Trophoblast cell (in vitro differentiated cells and primary cell): ENCODE measurements at regions not wholly inside any gene's neighbourhood (a gene's known extent, or its start where the extent isn't known, plus 50 kb on each side); places are given as distances from the start of the nearest gene placed in this dataset.
"Not testable (repeated sequence)": the region's sequence is repeated elsewhere in the genome, so short reads cannot be mapped to it uniquely, and the experiment has no call there.

Experiments
- DNase-seq, 2 donors: peaks; one replicate each; pipeline ENCODE4 v3.0.0-alpha.2; 2016
- H2AFZ ChIP-seq: 2 replicates; pipeline ENCODE4 v1.6.1; 2013; ENCODE audit warnings: low read length, moderate library complexity, mild to moderate bottlenecking; ENCODE audit not compliant: insufficient read depth, poor library complexity
- H2AK5ac ChIP-seq: 2 replicates; pipeline ENCODE4 v1.6.1; 2013; ENCODE audit warnings: mild to moderate bottlenecking, low read length
- H2BK120ac ChIP-seq: 2 replicates; pipeline ENCODE4 v1.6.1; 2013; ENCODE audit warnings: low read length, mild to moderate bottlenecking, moderate library complexity; ENCODE audit not compliant: insufficient read depth, poor library complexity
- H2BK12ac ChIP-seq: 2 replicates; pipeline ENCODE4 v1.6.1; 2013; ENCODE audit warnings: mild to moderate bottlenecking, low read length, moderate library complexity
- H2BK5ac ChIP-seq: 2 replicates; pipeline ENCODE4 v1.6.1; 2013; ENCODE audit warnings: low read length, low read depth, moderate library complexity, mild to moderate bottlenecking; ENCODE audit not compliant: poor library complexity
- H3K14ac ChIP-seq: 2 replicates; pipeline ENCODE4 v1.6.1; 2013; ENCODE audit warnings: mild to moderate bottlenecking, low read length
- H3K18ac ChIP-seq: 2 replicates; pipeline ENCODE4 v1.6.1; 2013; ENCODE audit warnings: mild to moderate bottlenecking, low read length
- H3K23ac ChIP-seq: 2 replicates; pipeline ENCODE4 v1.6.1; 2013; ENCODE audit warnings: low read length
- H3K27ac ChIP-seq: 2 replicates; pipeline ENCODE4 v1.5.1; 2013; ENCODE audit warnings: low read depth, mild to moderate bottlenecking, inconsistent platforms, low read length, moderate library complexity
- H3K27me3 ChIP-seq: 2 replicates; pipeline ENCODE4 v1.6.1; 2013; ENCODE audit warnings: inconsistent platforms, mild to moderate bottlenecking, low read length, moderate library complexity; ENCODE audit not compliant: insufficient read depth
- H3K36me3 ChIP-seq, 2 experiments: 1 replicate in 1 of 2; 2 replicates in 1 of 2; pipeline ENCODE4 v1.6.1; 2013; ENCODE audit warnings: low read length in 2 of 2, mild to moderate bottlenecking in 2 of 2, moderate library complexity in 1 of 2; ENCODE audit not compliant: insufficient read depth in 2 of 2, control insufficient read depth in 1 of 2
- H3K4ac ChIP-seq: 2 replicates; pipeline ENCODE4 v1.6.1; 2013; ENCODE audit warnings: low read depth, mild to moderate bottlenecking, low read length, moderate library complexity
- H3K4me1 ChIP-seq, 2 experiments: 1 replicate in 1 of 2; 2 replicates in 1 of 2; pipeline ENCODE4 v1.6.1; 2013; ENCODE audit warnings: low read length in 2 of 2, mild to moderate bottlenecking in 2 of 2, moderate library complexity in 1 of 2; ENCODE audit not compliant: insufficient read depth in 2 of 2, control insufficient read depth in 1 of 2
- H3K4me2 ChIP-seq: 2 replicates; pipeline ENCODE4 v1.6.1; 2013; ENCODE audit warnings: inconsistent platforms, mild to moderate bottlenecking, low read length, moderate library complexity
- H3K4me3 ChIP-seq: 2 replicates; pipeline ENCODE4 v1.5.1; 2013; ENCODE audit warnings: mild to moderate bottlenecking, low read depth, low read length, inconsistent platforms
- H3K79me1 ChIP-seq: one replicate; pipeline ENCODE4 v1.6.1; 2013; ENCODE audit warnings: low read length
- H3K79me2 ChIP-seq: 2 replicates; pipeline ENCODE4 v1.6.1; 2013; ENCODE audit warnings: low read length, mild to moderate bottlenecking; ENCODE audit not compliant: control insufficient read depth, insufficient read depth, poor library complexity
- H3K9ac ChIP-seq: 2 replicates; pipeline ENCODE4 v1.6.1; 2013; ENCODE audit warnings: mild to moderate bottlenecking, low read length
- H3K9me3 ChIP-seq: 2 replicates; pipeline ENCODE4 v1.6.1; 2013; ENCODE audit warnings: low read depth, mild to moderate bottlenecking, control low read depth, inconsistent platforms, low read length; ENCODE audit not compliant: insufficient read depth
- H4K12ac ChIP-seq: 2 replicates; pipeline ENCODE4 v1.6.1; 2013; ENCODE audit warnings: low read depth, mild to moderate bottlenecking, low read length, moderate library complexity
- H4K8ac ChIP-seq: 2 replicates; pipeline ENCODE4 v1.6.1; 2013; ENCODE audit warnings: low read depth, mild to moderate bottlenecking, low read length, moderate library complexity
- H4K91ac ChIP-seq: one replicate; pipeline ENCODE4 v1.6.1; 2013; ENCODE audit warnings: low read depth, mild to moderate bottlenecking, low read length, moderate library complexity
- WGBS: extraction: QIAGEN DNeasy Blood & Tissue Kit; methylation state at CpG from one replicate; pipeline ENCODE4 v1.1.7; 2013; ENCODE audit warnings: missing lambda C conversion rate; ENCODE audit not compliant: insufficient read length, insufficient coverage; ENCODE audit errors: extremely low coverage; 5-methylcytosine and 5-hydroxymethylcytosine counted together

- DNase-seq = no peak
- Histone ChIP-seq H3K4me1 (no peaks in the 10 kb centered on the region), H3K23ac (no peak overlapping the region), H3K18ac (no peak overlapping the region), H2BK12ac (no peak overlapping the region), H4K8ac (no peak overlapping the region), H4K91ac (no peak overlapping the region), H2BK5ac (no peak overlapping the region), H3K14ac (no peak overlapping the region), H3K4ac (no peak overlapping the region), H3K4me2 (no peak overlapping the region), H3K79me1 (no peaks in the 10 kb centered on the region), H4K12ac (no peak overlapping the region), H2AK5ac (no peak overlapping the region), H3K79me2 (no peaks in the 10 kb centered on the region), H3K36me3 (no peaks in the 10 kb centered on the region), H3K9me3 (no peaks in the 10 kb centered on the region), H3K4me3 (no peak overlapping the region), H3K9ac (no peak overlapping the region), H3K27me3 (no peaks in the 10 kb centered on the region), H2AFZ (no peak overlapping the region), H3K27ac (no peak overlapping the region), H2BK120ac (no peak overlapping the region)
- no CpG with 5 or more reads among the region's 1 CpG for WGBS
Measured at GRCh38 chr11:87775036-87775435, 400.2 kb downstream of the RAB38 start.

- Histone ChIP-seq H3K4me2 (no peak overlapping the region), H2BK120ac (no peak overlapping the region), H3K9ac (no peak overlapping the region), H2BK12ac (no peak overlapping the region), H3K4ac (no peak overlapping the region), H3K36me3 (no peaks in the 10 kb centered on the region), H3K9me3 (no peaks in the 10 kb centered on the region), H4K12ac (no peak overlapping the region), H2AK5ac (no peak overlapping the region), H2BK5ac (no peak overlapping the region), H3K14ac (no peak overlapping the region), H3K27ac (no peak overlapping the region), H4K8ac (no peak overlapping the region), H2AFZ (no peak overlapping the region), H3K27me3 (no peaks in the 10 kb centered on the region), H3K79me2 (no peaks in the 10 kb centered on the region), H3K23ac (no peak overlapping the region), H3K18ac (no peak overlapping the region), H4K91ac (no peak overlapping the region), H3K4me1 (no peaks in the 10 kb centered on the region), H3K4me3 (no peak overlapping the region), H3K79me1 (no peaks in the 10 kb centered on the region)
- DNase-seq = no peak
- WGBS = no CpG with 5 or more reads among the region's 3 CpGs
Measured at GRCh38 chr11:87769661-87770060, 405.6 kb downstream of the RAB38 start.

GRCh38 chr11:87767615-87768014, 407.6 kb downstream of the RAB38 start:
- H3K4me2 ChIP-seq = no peak overlapping the region
- no peak overlapping the region for H2AFZ ChIP-seq
- H3K27ac ChIP-seq = no peak overlapping the region
- H2BK12ac ChIP-seq = no peak overlapping the region
- peaks cover 3% of the 10 kb centered on the region for H3K9me3 ChIP-seq
- H3K23ac ChIP-seq = no peak overlapping the region
- no peak for DNase-seq
- H3K36me3 ChIP-seq = no peaks in the 10 kb centered on the region
- no peak overlapping the region for H3K4me3 ChIP-seq
- H2BK5ac ChIP-seq = no peak overlapping the region
- no peak overlapping the region for H3K18ac ChIP-seq
- H2BK120ac ChIP-seq = no peak overlapping the region
- no peaks in the 10 kb centered on the region for H3K27me3 ChIP-seq
- H3K9ac ChIP-seq = no peak overlapping the region
- H3K79me2 ChIP-seq = no peaks in the 10 kb centered on the region
- no peak overlapping the region for H3K14ac ChIP-seq
- H3K4ac ChIP-seq = no peak overlapping the region
- no CpG with 5 or more reads among the region's 4 CpGs for WGBS
- H3K4me1 ChIP-seq = no peaks in the 10 kb centered on the region
- H4K12ac ChIP-seq = no peak overlapping the region
- no peak overlapping the region for H4K91ac ChIP-seq
- no peak overlapping the region for H4K8ac ChIP-seq
- H2AK5ac ChIP-seq = no peak overlapping the region
- H3K79me1 ChIP-seq = no peaks in the 10 kb centered on the region

- not testable (repeated sequence) for H3K4ac ChIP-seq, H3K9me3 ChIP-seq, H2AK5ac ChIP-seq, H3K79me1 ChIP-seq, H4K8ac ChIP-seq, H2AFZ ChIP-seq, DNase-seq, H4K91ac ChIP-seq, H2BK12ac ChIP-seq, H3K23ac ChIP-seq, H3K36me3 ChIP-seq, H3K4me3 ChIP-seq, H3K9ac ChIP-seq, H3K27ac ChIP-seq, H2BK120ac ChIP-seq, H4K12ac ChIP-seq, H3K27me3 ChIP-seq, H3K4me2 ChIP-seq, H3K4me1 ChIP-seq, H3K79me2 ChIP-seq, H2BK5ac ChIP-seq, H3K18ac ChIP-seq, H3K14ac ChIP-seq
- no CpG with 5 or more reads among the region's 9 CpGs for WGBS
Measured at GRCh38 chr11:87764075-87764474, 411.2 kb downstream of the RAB38 start.
